IPS-15b (cell line): ENCODE measurements at regions not wholly inside any gene's neighbourhood (a gene's known extent, or its start where the extent isn't known, plus 50 kb on each side); places are given as distances from the start of the nearest gene placed in this dataset.
"Not testable (repeated sequence)": the region's sequence is repeated elsewhere in the genome, so short reads cannot be mapped to it uniquely, and the experiment has no call there.

Source experiments
- H3K27me3 ChIP-seq: one replicate; pipeline ENCODE4 v1.6.1; 2013; ENCODE audit warnings: low read length; ENCODE audit not compliant: control insufficient read depth, insufficient read depth
- H3K36me3 ChIP-seq: one replicate; pipeline ENCODE4 v1.6.1; 2013; ENCODE audit warnings: low read length; ENCODE audit not compliant: control insufficient read depth, insufficient read depth
- H3K4me1 ChIP-seq: one replicate; pipeline ENCODE4 v1.6.1; 2013; ENCODE audit warnings: mild to moderate bottlenecking, low read length; ENCODE audit not compliant: control insufficient read depth, insufficient read depth
- H3K4me3 ChIP-seq: one replicate; pipeline ENCODE4 v1.5.1; 2013; ENCODE audit warnings: low read depth, low read length
- H3K9ac ChIP-seq: one replicate; pipeline ENCODE4 v1.6.1; 2013; ENCODE audit warnings: low read depth, mild to moderate bottlenecking, low read length
- H3K9me3 ChIP-seq: one replicate; pipeline ENCODE4 v1.6.1; 2013; ENCODE audit warnings: mild to moderate bottlenecking, low read length; ENCODE audit not compliant: control insufficient read depth, insufficient read depth

DNA sequence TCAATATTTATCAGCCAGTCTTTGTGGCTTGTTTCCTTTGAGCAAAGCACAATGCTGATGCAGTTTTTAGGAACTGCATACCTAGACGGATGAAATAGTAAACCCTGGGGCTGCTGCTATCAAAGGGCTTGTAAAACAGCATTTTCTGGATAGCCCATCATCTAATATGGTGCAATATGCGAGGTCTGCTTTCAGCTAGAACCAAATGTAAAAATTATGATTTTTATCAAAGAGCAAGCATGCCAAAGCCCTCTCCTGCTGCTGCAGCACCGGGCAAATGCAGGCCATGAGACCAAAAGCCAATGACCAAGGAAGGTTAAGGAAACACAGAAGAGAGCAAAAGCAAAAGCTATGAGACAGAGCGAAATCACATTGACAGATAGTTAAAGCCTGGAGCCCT, 1000.4 kb downstream of the MAT2B start:
- H3K9ac ChIP-seq, result no peak overlapping the region
- no peaks in the 10 kb centered on the region for H3K36me3 ChIP-seq
- no peaks in the 10 kb centered on the region for H3K4me1 ChIP-seq
- H3K4me3 ChIP-seq, result no peak overlapping the region
- no peaks in the 10 kb centered on the region for H3K27me3 ChIP-seq
- no peaks in the 10 kb centered on the region for H3K9me3 ChIP-seq

DNA sequence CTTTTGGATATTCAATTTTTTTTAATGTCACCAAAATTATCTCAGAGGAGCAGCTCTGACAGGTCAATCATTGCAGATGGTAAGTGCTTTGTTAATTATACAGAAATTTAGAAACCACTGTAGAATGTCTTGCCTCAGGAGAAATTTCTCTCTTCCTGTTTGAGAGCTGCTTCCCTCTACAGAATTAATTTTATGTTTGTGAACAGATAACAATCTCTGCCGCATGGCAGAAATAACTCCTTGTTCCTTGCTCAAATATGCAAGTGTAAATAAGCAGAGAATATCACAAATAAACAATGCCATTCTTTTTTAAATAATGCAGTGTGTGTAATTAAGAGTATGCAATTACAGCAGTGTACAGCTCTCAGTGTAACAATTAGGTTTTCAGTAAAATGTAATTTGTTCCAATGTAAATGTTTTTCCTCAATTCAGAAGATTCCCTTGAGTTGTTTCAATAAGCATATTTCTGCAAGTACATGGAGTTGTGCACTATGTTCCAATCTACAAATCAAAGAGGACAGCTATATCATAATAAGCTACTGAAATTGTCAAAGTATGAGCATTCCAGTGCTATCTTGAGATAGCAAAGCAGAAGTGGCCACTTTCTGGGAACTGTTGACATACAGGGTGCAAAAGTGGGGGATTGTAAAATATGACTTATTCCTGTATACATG, 1012.8 kb downstream of the MAT2B start:
- H3K4me3 ChIP-seq, result no peak overlapping the region
- H3K4me1 ChIP-seq, result peaks cover 7% of the 10 kb centered on the region

DNA sequence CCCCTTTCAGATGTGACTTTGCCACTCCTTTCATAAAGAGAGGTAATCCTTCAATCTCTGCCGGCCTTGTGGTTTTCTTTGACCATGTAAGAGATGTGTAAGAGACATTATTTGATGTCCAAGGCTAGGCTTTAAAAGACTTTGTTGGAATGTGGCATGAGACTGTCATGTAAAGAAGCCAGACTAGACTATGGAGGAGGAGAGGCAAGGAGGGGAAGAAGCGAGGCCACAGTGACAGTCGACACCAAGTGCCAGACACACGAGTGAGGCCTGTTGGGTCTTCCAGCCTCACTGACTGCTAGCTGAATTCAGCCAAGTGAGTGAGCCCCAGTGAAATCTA, 1013.3 kb downstream of the MAT2B start:
- no peak overlapping the region for H3K9ac ChIP-seq
- no peaks in the 10 kb centered on the region for H3K36me3 ChIP-seq
- H3K4me1 ChIP-seq, result peaks cover 7% of the 10 kb centered on the region
- no peak overlapping the region for H3K4me3 ChIP-seq
- no peaks in the 10 kb centered on the region for H3K9me3 ChIP-seq
- H3K27me3 ChIP-seq, result no peaks in the 10 kb centered on the region

More for the DNA sequence above, 1012.8 kb downstream of the MAT2B start:
- H3K27me3 ChIP-seq, result no peaks in the 10 kb centered on the region
- no peaks in the 10 kb centered on the region for H3K36me3 ChIP-seq
- H3K9ac ChIP-seq, result no peak overlapping the region
- no peaks in the 10 kb centered on the region for H3K9me3 ChIP-seq

DNA sequence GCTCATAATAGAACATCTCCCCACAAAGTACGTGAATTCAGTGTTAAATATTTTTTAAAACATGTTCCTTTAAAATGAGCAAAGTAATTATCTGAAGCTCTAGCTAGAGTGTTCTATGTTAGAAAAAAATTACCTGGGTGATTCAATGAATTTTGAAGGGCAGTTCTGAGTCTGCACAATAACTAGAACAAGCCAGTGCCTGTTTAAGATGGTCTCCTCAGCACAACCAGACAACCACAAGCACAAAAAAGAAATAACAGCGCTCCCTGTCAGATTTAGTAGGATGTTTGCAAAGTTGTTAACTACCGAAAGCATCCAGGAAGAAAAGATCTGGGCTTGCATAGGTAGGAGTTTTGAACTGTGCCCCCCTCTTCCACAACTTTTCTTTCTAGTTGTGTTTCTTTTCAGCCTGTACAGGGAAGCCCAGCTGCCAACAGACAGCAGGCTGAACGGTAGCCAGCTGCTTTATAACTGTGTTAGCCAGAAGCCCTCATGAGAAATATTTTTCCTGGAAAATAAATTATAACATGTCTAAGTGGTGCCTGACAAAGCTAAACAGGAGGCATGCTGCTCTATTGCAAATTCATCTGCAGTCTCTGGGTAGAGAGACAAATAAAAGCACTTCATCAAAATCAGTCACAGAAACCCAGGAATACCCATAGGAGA, 1026.9 kb downstream of the MAT2B start:
- Histone ChIP-seq H3K9ac (no peak overlapping the region), H3K4me1 (no peaks in the 10 kb centered on the region), H3K27me3 (no peaks in the 10 kb centered on the region), H3K36me3 (no peaks in the 10 kb centered on the region), H3K9me3 (no peaks in the 10 kb centered on the region), H3K4me3 (no peak overlapping the region)

GRCh38 chr5:164533426-164533825, 1028.0 kb downstream of the MAT2B start:
- not testable (repeated sequence) for H3K4me3 ChIP-seq, H3K27me3 ChIP-seq, H3K9me3 ChIP-seq, H3K9ac ChIP-seq, H3K36me3 ChIP-seq, H3K4me1 ChIP-seq

- no peaks in the 10 kb centered on the region for H3K27me3 ChIP-seq
- H3K9me3 ChIP-seq, result no peaks in the 10 kb centered on the region
- H3K4me1 ChIP-seq, result no peaks in the 10 kb centered on the region
- H3K4me3 ChIP-seq, result no peak overlapping the region
- H3K36me3 ChIP-seq, result no peaks in the 10 kb centered on the region
- no peak overlapping the region for H3K9ac ChIP-seq
Observed at GRCh38 chr5:164540174-164540573, 1034.8 kb downstream of the MAT2B start.

GRCh38 chr5:164545507-164545906, 1040.1 kb downstream of the MAT2B start:
- no peaks in the 10 kb centered on the region for H3K27me3 ChIP-seq
- H3K4me3 ChIP-seq, result no peak overlapping the region
- no peaks in the 10 kb centered on the region for H3K4me1 ChIP-seq
- no peak overlapping the region for H3K9ac ChIP-seq
- no peaks in the 10 kb centered on the region for H3K9me3 ChIP-seq
- H3K36me3 ChIP-seq, result no peaks in the 10 kb centered on the region

DNA sequence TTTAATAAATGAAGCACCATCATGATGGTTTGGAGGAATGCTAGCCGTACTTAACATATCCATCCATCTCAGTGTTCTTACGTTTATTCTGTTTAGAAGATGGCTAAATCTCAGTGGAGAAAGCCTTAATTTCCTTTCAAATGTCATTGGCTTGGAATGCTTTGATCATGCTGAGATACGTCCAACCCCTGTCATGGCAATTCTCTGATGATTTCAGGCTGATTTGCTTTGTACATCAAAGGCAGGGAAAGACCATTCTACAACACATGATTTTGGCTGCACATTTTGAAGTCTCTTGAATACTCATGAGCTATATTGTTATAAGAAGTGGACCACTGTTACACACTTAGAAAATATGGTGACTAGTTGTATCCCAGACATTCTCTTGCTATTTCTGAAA, 1048.4 kb downstream of the MAT2B start:
- no peak overlapping the region for H3K4me3 ChIP-seq
- H3K27me3 ChIP-seq, result no peaks in the 10 kb centered on the region
- no peaks in the 10 kb centered on the region for H3K36me3 ChIP-seq
- no peak overlapping the region for H3K9ac ChIP-seq
- H3K9me3 ChIP-seq, result no peaks in the 10 kb centered on the region
- no peaks in the 10 kb centered on the region for H3K4me1 ChIP-seq

GRCh38 chr5:164555809-164556208, 1050.4 kb downstream of the MAT2B start:
- no peaks in the 10 kb centered on the region for H3K4me1 ChIP-seq
- no peaks in the 10 kb centered on the region for H3K27me3 ChIP-seq
- H3K9me3 ChIP-seq, result no peaks in the 10 kb centered on the region
- H3K9ac ChIP-seq, result no peak overlapping the region
- H3K36me3 ChIP-seq, result no peaks in the 10 kb centered on the region
- H3K4me3 ChIP-seq, result no peak overlapping the region

DNA sequence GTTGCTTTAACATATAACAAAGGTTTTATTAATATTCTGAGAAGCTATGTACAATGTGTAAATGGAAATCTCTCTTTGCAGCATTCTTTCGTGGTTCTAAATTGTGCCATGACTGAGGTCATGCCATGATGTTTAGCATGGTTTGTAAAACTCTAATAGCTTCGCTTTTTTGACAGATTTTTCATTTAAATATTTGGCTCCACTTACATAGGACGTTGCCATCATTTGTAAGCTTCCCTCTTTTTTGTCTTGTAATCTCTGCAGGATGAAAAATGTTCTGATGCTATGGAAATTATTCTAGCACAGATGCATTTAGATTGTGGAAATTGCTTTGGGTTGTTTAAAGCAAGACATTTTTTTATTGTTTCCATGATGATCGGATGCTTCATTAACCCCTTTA, 1054.8 kb downstream of the MAT2B start:
- H3K4me3 ChIP-seq, result no peak overlapping the region
- H3K4me1 ChIP-seq, result no peaks in the 10 kb centered on the region

GRCh38 chr5:164561933-164562872, 1056.8 kb downstream of the MAT2B start:
- Histone ChIP-seq H3K9ac (no peak overlapping the region), H3K9me3 (no peaks in the 10 kb centered on the region), H3K27me3 (no peaks in the 10 kb centered on the region), H3K4me3 (no peak overlapping the region), H3K4me1 (peaks cover 6% of the 10 kb centered on the region), H3K36me3 (no peaks in the 10 kb centered on the region)

More for the DNA sequence above, 1054.8 kb downstream of the MAT2B start:
- Histone ChIP-seq H3K36me3 (no peaks in the 10 kb centered on the region), H3K9ac (no peak overlapping the region), H3K27me3 (no peaks in the 10 kb centered on the region), H3K9me3 (no peaks in the 10 kb centered on the region)
